ENCODE measurements at regions not wholly inside any gene's neighbourhood (a gene's known extent, or its start where the extent isn't known, plus 50 kb on each side); places are given as distances from the start of the nearest gene placed in this dataset.
"Not testable (repeated sequence)": the region's sequence is repeated elsewhere in the genome, so short reads cannot be mapped to it uniquely, and the experiment has no call there.

DNA sequence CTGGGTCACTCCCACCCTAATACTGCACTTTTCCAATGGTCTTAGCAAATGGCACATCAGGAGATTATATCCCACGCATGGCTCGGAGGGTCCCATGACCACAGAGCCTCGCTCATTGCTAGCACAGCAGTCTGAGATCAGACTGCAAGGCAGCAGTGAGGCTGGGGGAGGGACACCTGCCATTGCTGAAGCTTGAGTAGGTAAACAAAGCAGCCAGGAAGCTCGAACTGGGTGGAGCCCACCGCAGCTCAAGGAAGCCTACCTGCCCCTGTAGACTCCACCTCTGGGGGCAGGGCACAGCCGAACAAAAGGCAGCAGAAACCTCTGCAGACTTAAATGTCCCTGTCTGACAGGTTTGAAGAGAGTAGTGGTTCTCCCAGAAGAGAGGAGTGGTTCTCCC lies 599.0 kb upstream of the GRIN3A start:
- peaks cover 14% of the 10 kb centered on the region for H3K9me3 Mint-ChIP-seq (ENCODE audit: low read depth)
- H3K36me3 Mint-ChIP-seq (ENCODE audit: low read depth); intact Hi-C loops (cut with DNase I, micrococcal nuclease): not testable (repeated sequence)

GRCh38 chr9:102309379-102309778 lies 570.9 kb upstream of the GRIN3A start:
- Mint-ChIP-seq H3K36me3 (ENCODE audit: low read depth) (no peaks in the 10 kb centered on the region), H3K27ac (no peak overlapping the region), H3K4me3 (no peak overlapping the region), H3K9me3 (ENCODE audit: low read depth) (peaks cover 20% of the 10 kb centered on the region), H3K4me1 (no peaks in the 10 kb centered on the region), H3K27me3 (no peaks in the 10 kb centered on the region)
- ChIA-PET POLR2A (no interaction called here), CTCF (no interaction called here)
- intact Hi-C loops (cut with DNase I, micrococcal nuclease), result no loop called here
- DNase-seq (no peak), ATAC-seq (no peak)

More for the DNA sequence above, 599.0 kb upstream of the GRIN3A start:
- H3K4me3 Mint-ChIP-seq, CTCF ChIA-PET, ATAC-seq, DNase-seq, H3K27ac Mint-ChIP-seq, H3K27me3 Mint-ChIP-seq, H3K4me1 Mint-ChIP-seq, POLR2A ChIA-PET: not testable (repeated sequence)

- ChIA-PET POLR2A (no interaction called here), CTCF (no interaction called here)
- DNase-seq, result no peak
- Mint-ChIP-seq H3K27me3 (no peaks in the 10 kb centered on the region), H3K4me1 (no peaks in the 10 kb centered on the region), H3K36me3 (ENCODE audit: low read depth) (no peaks in the 10 kb centered on the region), H3K9me3 (ENCODE audit: low read depth) (no peaks in the 10 kb centered on the region), H3K4me3 (no peak overlapping the region), H3K27ac (no peak overlapping the region)
- intact Hi-C loops (cut with DNase I, micrococcal nuclease), result no loop called here
- no peak for ATAC-seq
These were observed 556.7 kb upstream of the GRIN3A start for GRCh38 chr9:102295188-102295587.

DNA sequence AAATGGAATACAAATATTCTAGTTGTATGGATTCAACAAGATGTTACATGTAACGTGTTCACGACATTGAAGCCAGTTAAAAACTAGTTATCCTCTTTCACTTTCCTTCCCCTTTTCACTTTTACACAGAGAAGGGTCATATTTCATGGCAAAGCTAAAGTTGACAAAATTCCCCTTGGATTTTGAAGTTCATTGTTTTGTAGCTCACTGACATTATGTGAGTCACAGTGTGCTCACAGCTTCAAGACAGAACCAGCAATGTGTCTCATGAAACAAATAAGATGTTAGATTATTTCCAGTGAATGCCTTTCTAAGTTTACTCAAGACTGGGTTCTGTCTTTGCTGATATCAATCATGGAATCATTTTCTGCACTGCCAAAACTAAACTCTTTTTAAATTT lies 535.5 kb upstream of the GRIN3A start:
- no peak for ATAC-seq
- CTCF ChIA-PET, result interaction anchor here (0.8 kb wide), 1 partner anchor 920 kb away, joined by 3 read pairs; no protein-coding TSS in a partner anchor

DNA sequence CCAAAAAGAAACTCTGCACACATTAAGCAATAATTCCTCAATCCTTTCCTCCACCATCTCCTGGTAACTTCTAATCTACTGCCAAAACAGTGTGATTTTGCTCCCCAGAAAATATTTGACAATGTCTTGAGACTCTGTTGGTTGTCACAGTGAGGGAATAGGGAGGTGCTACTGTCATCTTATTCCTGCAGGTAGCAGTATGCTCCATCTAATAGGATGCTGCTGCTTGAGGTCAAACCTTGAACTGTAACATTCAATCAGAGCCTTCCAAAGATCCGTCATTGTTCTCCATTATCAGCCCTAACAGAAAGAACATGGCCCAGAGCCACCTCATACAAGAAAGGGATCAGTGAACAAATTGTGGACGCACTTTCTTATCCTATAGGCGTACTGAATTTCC lies 514.7 kb upstream of the GRIN3A start:
- ATAC-seq, result no peak
- H3K4me3 Mint-ChIP-seq, result no peak overlapping the region
- ChIA-PET POLR2A (no interaction called here), CTCF (no interaction called here)
- intact Hi-C loops (cut with DNase I, micrococcal nuclease), result no loop called here
- no peaks in the 10 kb centered on the region for H3K36me3 Mint-ChIP-seq (ENCODE audit: low read depth)
- DNase-seq, result no peak
- peaks cover 2% of the 10 kb centered on the region for H3K9me3 Mint-ChIP-seq (ENCODE audit: low read depth)
- no peaks in the 10 kb centered on the region for H3K27me3 Mint-ChIP-seq
- H3K4me1 Mint-ChIP-seq, result no peaks in the 10 kb centered on the region
- no peak overlapping the region for H3K27ac Mint-ChIP-seq

More for the DNA sequence above, 535.5 kb upstream of the GRIN3A start:
- no peaks in the 10 kb centered on the region for H3K27me3 Mint-ChIP-seq
- H3K4me1 Mint-ChIP-seq, result no peaks in the 10 kb centered on the region
- H3K27ac Mint-ChIP-seq, result no peak overlapping the region
- POLR2A ChIA-PET, result no interaction called here
- intact Hi-C loops (cut with DNase I, micrococcal nuclease), result no loop called here
- H3K4me3 Mint-ChIP-seq, result no peak overlapping the region
- no peaks in the 10 kb centered on the region for H3K36me3 Mint-ChIP-seq (ENCODE audit: low read depth)
- peaks cover 5% of the 10 kb centered on the region for H3K9me3 Mint-ChIP-seq (ENCODE audit: low read depth)
- no peak for DNase-seq

GRCh38 chr9:102244916-102245315 lies 506.5 kb upstream of the GRIN3A start:
- H3K27ac Mint-ChIP-seq, result no peak overlapping the region
- no peaks in the 10 kb centered on the region for H3K36me3 Mint-ChIP-seq (ENCODE audit: low read depth)
- CTCF ChIA-PET, result no interaction called here
- DNase-seq, result no peak
- no peaks in the 10 kb centered on the region for H3K4me1 Mint-ChIP-seq
- POLR2A ChIA-PET, result no interaction called here
- intact Hi-C loops (cut with DNase I, micrococcal nuclease), result no loop called here
- H3K27me3 Mint-ChIP-seq, result no peaks in the 10 kb centered on the region
- H3K9me3 Mint-ChIP-seq (ENCODE audit: low read depth), result no peaks in the 10 kb centered on the region
- no peak for ATAC-seq
- H3K4me3 Mint-ChIP-seq, result no peak overlapping the region

GRCh38 chr9:102237520-102237919 lies 499.1 kb upstream of the GRIN3A start:
- Mint-ChIP-seq H3K27me3 (no peaks in the 10 kb centered on the region), H3K4me1 (no peaks in the 10 kb centered on the region), H3K9me3 (ENCODE audit: low read depth) (peaks cover 4% of the 10 kb centered on the region), H3K4me3 (no peak overlapping the region), H3K27ac (no peak overlapping the region), H3K36me3 (ENCODE audit: low read depth) (no peaks in the 10 kb centered on the region)
- ChIA-PET POLR2A (no interaction called here), CTCF (no interaction called here)
- intact Hi-C loops (cut with DNase I, micrococcal nuclease), result no loop called here
- no peak for DNase-seq
- ATAC-seq, result no peak

DNA sequence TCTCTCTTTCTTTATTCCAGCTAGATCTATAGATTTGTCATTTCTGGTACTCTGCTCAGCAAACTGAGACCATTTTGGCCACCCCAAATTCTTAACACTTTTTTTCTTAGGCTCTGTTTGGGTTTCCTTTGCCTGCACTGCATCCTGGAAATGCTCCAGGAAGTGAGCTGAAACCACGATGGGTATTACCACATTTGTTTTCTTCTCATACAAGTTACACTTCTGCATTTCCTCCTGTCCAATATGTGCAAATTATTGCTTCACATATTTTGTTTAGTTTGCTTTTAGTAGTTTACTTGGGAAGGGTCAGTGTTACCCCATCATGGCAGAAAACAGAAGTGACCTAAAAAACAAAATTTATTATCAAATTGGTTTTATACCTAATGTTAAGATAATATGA lies 498.6 kb upstream of the GRIN3A start:
- intact Hi-C loops (cut with DNase I, micrococcal nuclease), result no loop called here
- H3K4me3 Mint-ChIP-seq, result no peak overlapping the region
- H3K9me3 Mint-ChIP-seq (ENCODE audit: low read depth), result peaks cover 4% of the 10 kb centered on the region
- CTCF ChIA-PET, result no interaction called here
- H3K36me3 Mint-ChIP-seq (ENCODE audit: low read depth), result no peaks in the 10 kb centered on the region
- no peak overlapping the region for H3K27ac Mint-ChIP-seq
- H3K27me3 Mint-ChIP-seq, result no peaks in the 10 kb centered on the region
- no peak for ATAC-seq
- H3K4me1 Mint-ChIP-seq, result no peaks in the 10 kb centered on the region
- POLR2A ChIA-PET, result no interaction called here
- no peak for DNase-seq

DNA sequence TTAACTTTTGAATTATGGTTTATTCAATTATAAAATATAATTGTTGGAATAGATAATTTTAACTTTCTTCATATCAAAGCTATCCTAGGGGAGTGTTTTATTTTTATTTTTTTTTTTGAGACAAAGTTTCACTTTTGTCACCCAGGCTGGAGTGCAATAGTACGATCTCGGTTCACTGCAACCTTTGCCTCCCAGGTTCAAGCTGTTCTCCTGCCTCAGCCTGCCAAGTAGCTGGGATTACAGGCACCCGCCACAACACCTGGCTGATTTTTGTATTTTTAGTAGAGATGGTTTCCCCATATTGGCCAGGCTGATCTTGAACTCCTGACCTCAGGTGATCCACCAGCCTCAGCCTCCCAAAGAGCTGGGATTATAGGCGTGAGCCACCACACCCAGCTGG lies 489.0 kb upstream of the GRIN3A start:
- ATAC-seq; H3K4me1 Mint-ChIP-seq; CTCF ChIA-PET; H3K4me3 Mint-ChIP-seq; intact Hi-C loops (cut with DNase I, micrococcal nuclease); POLR2A ChIA-PET; H3K27me3 Mint-ChIP-seq; H3K9me3 Mint-ChIP-seq (ENCODE audit: low read depth); DNase-seq; H3K27ac Mint-ChIP-seq; H3K36me3 Mint-ChIP-seq (ENCODE audit: low read depth): not testable (repeated sequence)

DNA sequence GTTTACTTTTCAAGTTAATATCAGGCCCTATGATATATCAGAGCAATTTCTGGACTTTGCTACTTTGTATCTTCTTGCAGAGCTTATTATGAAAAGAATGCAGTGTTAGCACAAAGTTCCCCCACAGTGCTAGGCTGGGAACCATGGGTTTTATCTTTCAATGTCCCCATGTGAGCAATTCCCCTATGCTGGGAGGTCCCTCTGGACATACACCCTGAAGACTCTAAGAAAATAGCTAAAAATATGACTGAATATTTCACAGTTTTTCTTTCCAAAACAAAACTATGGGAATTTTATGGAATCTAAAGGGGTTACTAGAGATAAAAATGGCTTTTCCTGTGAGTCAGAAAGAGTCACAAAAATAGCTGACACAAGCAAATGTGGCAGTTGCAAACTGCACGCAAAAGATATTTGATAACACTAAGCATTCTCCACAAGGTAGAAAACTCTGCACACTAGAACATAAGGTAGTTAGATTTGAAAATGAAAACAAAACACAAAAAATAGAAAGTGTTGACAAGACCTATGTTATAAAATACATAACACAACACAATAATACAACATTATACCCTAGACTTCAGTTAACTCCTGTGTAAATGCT lies 487.5 kb upstream of the GRIN3A start:
- Mint-ChIP-seq H3K27me3 (no peaks in the 10 kb centered on the region), H3K4me1 (no peaks in the 10 kb centered on the region), H3K4me3 (no peak overlapping the region), H3K36me3 (ENCODE audit: low read depth) (no peaks in the 10 kb centered on the region), H3K27ac (no peak overlapping the region), H3K9me3 (ENCODE audit: low read depth) (no peaks in the 10 kb centered on the region)
- intact Hi-C loops (cut with DNase I, micrococcal nuclease), result no loop called here
- no peak for DNase-seq
- ChIA-PET POLR2A (no interaction called here), CTCF (no interaction called here)
- ATAC-seq, result no peak

DNA sequence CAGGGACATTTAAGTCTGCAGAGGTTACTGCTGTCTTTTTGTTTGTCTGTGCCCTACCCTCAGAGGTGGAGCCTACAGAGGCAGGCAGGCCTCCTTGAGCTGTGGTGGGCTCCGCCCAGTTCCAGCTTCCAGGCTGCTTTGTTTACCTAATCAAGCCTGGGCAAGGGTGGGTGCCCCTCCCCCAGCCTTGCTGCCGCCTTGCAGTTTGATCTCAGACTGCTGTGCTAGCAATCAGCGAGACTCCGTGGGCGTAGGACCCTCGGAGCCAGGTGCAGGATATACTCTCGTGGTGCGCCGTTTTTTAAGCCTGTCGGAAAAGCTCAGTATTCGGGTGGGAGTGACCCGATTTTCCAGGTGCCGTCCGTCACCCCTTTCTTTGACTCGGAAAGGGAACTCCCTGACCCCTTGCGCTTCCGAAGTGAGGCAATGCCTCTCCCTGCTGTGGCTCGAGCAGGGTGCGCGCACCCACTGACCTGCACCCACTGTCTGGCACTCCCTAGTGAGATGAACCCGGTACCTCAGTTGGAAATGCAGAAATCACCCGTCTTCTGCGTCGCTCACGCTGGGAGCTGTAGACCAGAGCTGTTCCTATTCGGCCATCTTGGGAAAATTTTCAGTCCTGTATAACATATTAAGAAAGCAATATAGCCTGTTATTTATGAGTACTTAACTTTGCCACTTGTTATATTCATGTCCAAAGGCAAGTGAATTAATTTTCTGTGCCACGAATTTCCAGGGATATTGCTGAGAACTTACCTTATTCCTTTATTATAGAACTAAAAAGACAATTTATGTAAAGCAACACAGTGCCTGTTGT lies 485.1 kb upstream of the GRIN3A start:
- POLR2A ChIA-PET; H3K4me1 Mint-ChIP-seq; DNase-seq; H3K36me3 Mint-ChIP-seq (ENCODE audit: low read depth); intact Hi-C loops (cut with DNase I, micrococcal nuclease); CTCF ChIA-PET; ATAC-seq; H3K9me3 Mint-ChIP-seq (ENCODE audit: low read depth); H3K27me3 Mint-ChIP-seq; H3K27ac Mint-ChIP-seq; H3K4me3 Mint-ChIP-seq: not testable (repeated sequence)

DNA sequence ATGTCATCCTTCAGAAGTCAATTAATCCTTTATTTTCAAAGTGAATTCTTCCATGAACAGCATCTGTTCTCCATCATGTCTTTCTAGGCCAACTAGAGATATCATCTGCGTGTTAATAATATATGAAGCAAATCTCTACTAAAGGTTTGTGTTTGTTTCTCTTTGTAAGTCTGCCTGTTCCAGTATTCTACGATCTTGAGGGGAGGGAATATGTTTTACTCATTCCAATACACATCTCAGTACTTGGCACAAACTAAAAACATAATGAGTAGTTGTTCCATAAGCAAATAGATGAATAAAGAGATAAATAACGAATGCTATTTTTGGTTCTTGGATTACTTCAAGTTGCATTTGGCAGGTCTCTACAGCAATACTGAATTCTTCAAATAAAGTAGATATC lies 470.7 kb upstream of the GRIN3A start:
- Mint-ChIP-seq H3K4me3 (no peak overlapping the region), H3K36me3 (ENCODE audit: low read depth) (no peaks in the 10 kb centered on the region), H3K9me3 (ENCODE audit: low read depth) (peaks cover 8% of the 10 kb centered on the region), H3K27ac (no peak overlapping the region), H3K4me1 (no peaks in the 10 kb centered on the region), H3K27me3 (no peaks in the 10 kb centered on the region)
- intact Hi-C loops (cut with DNase I, micrococcal nuclease), result no loop called here
- ChIA-PET CTCF (no interaction called here), POLR2A (no interaction called here)
- no peak for DNase-seq
- no peak for ATAC-seq
